Posterior vena cava (tissue), 2 donors: ENCODE measurements at regions not wholly inside any gene's neighbourhood (a gene's known extent, or its start where the extent isn't known, plus 50 kb on each side); places are given as distances from the start of the nearest gene placed in this dataset.

ENCODE experiments used
- DNase-seq: peaks from one replicate; pipeline ENCODE4 v3.0.0-alpha.2; 2020; ENCODE audit warnings: low spot score
- intact Hi-C, 2 donors: fragments of 100-400 bp; cut with DNase I; formaldehyde crosslinking; loops; one replicate each; pipeline versions ENCODE4 v1.14.1 to v1.14.2; 2022 to 2023
- donor health status: DM: yes; HTN: yes; CAD: no.
- donor health status: DM: yes; HTN: yes; CAD: no.

DNA sequence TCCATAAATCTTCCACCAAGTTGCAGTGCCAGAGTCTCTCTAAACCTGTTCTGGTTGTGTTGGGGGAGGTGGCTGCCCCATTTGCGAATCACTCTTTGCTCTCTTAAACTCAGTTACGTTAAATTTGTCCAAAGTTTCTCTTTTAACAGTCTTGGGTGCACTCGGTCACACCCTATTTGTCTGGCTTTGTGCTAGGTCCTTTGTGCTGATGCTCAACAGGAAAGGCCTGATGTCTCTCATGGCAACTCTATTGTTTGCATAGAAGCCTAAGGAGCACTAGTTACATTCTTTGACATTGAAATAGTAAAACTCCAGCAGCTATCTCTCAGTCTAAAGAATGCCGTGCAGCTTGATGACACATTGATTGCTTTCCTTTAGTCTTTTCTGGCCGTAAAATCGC, 105.1 kb downstream of the TRMT11 start:
- no peak for DNase-seq
- intact Hi-C loops: no loop called here

DNA sequence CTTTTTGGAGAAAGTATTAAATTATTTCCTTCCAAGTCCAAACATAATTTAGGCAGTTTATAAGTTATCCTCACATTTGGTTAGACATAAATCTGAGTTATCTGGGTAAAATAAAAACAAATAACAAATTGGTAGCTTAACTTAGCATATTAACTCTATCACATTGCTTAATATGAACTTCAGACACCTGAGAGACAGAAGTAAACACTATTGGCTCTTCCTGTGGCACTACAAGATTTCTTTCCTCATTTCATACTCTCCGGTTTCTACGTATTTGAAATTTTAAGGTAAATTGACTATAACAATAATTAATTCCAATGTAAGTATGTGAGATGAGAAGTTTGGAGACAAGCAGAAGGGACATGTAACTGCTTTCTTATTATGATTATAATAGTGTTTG, 106.8 kb downstream of the TRMT11 start:
- intact Hi-C loops: no loop called here
- no peak for DNase-seq

DNA sequence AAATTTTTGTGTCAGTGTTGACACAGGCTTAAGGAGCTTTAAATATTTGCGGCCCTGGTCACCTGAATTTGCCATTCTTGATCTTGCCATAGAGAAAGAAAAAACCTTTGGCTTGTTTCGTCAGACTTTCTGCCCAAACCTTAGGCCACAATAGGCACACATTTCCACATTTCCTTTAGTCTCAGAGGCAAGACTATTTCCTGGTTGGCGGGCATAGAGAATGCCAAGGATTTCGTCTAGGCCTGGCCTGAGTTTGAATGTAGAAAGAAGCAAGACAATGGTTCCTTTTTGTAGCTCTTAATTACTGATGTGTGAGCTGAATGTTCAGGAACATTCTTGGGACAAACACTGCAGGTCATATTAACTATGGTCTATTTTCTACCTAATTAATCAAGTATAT, 108.1 kb downstream of the TRMT11 start:
- no peak for DNase-seq
- intact Hi-C loops: no loop called here

DNA sequence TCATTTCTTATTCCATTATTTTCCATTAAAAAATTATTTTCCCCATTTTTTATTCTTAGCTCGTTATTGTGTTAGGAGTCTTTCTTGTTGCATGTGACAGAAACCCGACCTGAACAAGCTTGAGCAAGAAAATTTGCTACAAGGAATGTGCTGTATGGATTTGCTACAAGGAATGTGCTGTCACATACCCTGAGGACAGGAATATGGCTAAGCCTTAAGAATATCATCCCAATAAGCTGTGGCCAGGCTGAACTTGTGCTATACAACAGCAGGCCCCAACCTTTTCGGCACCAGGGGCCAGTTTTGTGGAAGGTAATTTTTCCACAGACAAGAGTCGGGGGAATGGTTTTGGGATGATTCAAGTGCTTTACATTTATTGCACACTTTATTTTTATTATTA, 114.0 kb downstream of the TRMT11 start:
- no peak for DNase-seq
- intact Hi-C loops: no loop called here

DNA sequence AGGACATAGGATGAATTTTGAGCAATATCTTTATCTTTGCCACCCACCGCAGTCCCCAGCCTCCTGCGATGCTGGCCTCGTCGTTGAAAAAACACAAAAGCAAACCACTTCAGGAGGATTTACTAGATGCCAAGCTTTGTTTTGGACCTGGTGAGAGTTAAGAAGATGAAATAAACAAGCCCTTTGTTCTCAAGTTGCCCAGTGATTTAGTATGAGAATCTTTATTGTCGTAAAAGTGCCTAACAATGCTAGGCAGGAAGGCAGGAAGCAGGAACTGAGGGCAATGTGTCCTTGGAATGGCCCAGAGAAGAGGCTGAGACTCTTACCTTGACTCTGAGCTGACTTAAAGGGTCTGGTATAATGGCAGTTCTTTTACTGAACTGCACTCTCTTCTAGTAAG, 116.0 kb downstream of the TRMT11 start:
- intact Hi-C loops: no loop called here
- no peak for DNase-seq

DNA sequence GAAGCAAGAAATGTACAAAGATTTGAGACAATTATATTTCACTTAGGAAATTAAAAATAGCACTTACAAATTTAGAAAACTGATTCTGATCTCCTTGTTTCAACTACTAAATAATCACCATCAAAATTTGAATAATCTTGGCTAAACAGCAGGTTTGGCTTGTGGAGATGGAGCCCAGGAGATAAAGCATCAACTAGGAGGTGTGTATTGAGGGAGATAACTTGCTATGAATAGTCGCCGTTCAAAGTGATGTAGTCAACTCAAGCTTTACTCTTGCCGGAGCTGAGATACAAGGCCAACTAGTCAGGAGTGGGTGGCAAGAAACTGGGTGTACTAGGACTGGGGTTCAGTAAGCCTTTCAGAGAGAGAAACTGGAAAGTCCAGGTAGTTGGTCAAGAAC, 117.7 kb downstream of the TRMT11 start:
- DNase-seq: no peak
- intact Hi-C loops: no loop called here

DNA sequence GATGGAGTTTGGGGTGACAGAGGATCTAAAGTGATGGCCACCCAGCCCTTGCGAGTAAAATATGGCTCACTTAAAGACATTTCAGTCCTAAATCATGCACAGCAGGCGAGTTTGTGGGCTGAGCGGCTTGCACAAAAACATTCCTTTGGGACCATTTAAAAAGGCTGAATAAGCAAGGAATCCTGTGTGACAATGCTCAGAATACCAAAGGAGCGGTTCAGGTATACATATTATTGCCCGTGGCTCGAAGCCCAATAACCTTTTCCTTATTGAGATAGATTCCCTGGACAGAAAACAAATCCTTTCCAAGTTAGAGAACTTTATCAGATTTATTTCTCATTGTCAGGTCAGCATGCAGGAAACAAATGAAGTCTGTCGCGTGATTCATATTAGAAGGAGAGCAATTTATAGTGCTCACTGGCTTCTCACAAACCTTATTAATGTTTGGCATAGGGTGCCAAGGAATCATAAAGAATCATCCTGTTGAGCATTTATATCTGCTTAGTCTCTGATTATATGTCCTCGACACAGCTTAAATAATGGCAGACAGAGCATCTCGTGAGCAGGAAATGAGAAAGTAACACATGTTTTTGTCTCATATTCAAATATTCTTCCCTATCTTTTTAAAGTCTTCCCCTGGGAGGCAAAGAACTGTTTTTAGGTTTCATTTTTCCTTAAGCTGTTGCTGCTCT, 121.3 kb downstream of the TRMT11 start:
- no peak for DNase-seq
- intact Hi-C loops: no loop called here

DNA sequence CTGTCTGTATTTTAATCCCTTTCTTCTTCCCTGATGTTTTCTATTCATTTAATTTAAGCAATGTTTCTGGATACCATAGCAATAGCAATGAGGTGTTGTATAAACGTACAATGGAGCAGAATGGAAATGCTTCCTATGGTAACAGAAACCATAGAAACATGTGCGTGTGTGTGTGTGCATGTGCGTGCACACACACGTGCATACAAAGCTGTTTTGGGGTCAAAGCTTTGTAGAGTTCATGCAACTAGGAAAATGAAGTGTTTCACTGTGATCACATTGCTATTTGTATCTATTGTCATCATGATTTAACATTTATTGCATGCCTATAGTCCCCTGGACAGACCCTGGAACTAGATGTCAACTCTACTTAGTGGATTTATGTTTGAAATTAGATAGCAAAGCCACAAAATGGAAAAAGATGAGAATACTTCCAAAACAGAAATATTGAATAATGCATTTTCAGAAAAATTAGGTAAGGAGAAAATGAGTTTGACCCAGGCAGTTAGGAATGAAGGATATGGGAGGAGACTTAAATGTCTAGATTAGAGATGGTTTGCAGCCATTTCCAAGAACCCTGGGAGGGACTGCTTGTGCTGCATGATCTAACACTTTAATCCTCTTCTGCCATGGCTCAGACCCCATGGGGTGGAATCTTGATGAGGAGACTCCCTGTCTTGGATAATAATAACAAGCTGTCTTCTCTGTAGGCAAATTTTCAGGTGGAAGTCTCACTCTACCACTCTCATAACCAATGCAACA, 124.4 kb downstream of the TRMT11 start:
- intact Hi-C loops: loop anchor here in 1 of 2 donors (10.0 kb wide), 2 partner anchors 46 to 76 kb away; no protein-coding TSS in a partner anchor

DNA sequence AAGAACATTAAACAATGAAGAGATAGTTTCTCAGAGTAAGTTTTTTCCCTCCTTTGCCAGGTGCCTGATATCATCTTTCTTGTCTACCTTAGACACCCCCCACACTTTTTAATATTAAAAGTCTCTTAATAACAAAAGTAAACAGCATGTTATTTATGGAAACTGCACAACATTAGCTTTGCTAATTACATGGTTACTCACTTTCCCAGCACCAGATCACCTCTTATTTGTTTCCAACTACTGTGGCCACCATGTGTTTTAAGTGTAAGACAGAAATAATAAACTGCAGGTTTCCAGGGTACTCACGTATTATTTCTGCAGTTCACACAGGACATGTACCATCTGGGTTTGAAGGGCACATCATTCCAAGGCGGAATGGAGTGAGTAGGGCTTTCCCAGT, 125.0 kb downstream of the TRMT11 start:
- intact Hi-C loops: loop anchor here in 1 of 2 donors (10.0 kb wide), 2 partner anchors 47 to 77 kb away; no protein-coding TSS in a partner anchor
- DNase-seq: no peak

More for the DNA sequence above, 124.4 kb downstream of the TRMT11 start:
- no peak for DNase-seq

DNA sequence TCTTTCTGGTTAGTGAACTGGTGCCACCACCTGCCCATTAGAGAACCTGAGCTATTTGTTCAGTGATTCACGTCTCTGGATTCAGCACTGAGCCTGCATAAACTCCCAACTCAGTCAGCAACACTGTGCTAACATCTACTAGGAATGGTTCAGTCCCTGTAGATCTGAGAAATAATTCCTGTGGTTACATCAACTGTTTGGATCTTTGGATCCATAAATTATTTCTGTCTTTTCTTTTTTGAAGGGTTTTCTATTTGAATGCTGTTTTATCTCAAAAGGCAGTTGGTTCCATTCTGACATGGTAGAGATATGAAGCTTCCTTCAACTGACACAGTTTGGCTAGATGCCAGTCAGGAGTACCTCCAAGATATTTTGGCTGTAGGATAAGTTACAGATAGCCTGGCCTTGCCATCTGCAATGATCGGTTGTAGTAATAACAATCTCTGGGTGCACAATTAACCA, 125.9 kb downstream of the TRMT11 start:
- intact Hi-C loops: loop anchor here in 1 of 2 donors (10.0 kb wide), 2 partner anchors 47 to 77 kb away; no protein-coding TSS in a partner anchor
- DNase-seq: no peak

DNA sequence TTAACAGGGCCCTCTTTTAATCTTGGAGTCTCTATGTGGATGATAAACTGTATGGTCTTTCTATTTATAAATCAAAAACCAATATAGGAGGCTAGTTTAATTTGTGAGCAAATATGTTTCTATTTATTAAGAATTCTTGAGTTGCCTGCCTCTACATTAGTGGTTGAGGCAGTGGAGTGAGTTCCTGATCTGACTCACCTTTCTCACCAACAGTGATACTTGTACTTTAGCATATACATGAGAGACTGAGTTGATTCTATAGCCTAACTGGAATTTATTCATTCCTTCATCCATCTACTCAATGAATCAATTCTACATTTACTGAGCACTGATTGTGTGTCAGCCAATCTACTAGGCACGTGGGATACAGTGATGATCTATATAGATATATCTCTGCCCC, 126.9 kb downstream of the TRMT11 start:
- intact Hi-C loops: loop anchor here in 1 of 2 donors (10.0 kb wide), 2 partner anchors 48 to 78 kb away; no protein-coding TSS in a partner anchor

DNA sequence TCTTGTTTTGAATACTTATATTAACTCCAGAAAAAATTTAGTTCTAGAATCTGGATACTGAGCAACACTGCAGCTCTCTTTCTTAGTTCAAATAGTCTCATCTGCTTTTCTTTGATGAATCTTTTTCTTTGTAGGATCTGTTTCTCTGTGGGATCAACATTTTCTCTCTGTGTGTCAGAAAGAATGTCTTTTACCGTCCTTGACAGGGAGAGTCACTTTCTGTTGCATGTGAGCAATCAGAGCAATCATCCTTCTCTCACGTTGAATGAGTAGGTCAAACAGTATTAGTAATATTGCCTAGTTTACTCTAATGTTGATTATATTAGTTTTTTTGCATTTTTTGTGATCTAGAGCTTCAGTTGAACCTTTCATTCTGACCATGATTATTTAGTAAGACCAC, 130.9 kb downstream of the TRMT11 start:
- intact Hi-C loops: loop anchor here in 1 of 2 donors (10.0 kb wide), 2 partner anchors 52 to 82 kb away; no protein-coding TSS in a partner anchor
- DNase-seq: no peak

More for the DNA sequence above, 126.9 kb downstream of the TRMT11 start:
- no peak for DNase-seq

DNA sequence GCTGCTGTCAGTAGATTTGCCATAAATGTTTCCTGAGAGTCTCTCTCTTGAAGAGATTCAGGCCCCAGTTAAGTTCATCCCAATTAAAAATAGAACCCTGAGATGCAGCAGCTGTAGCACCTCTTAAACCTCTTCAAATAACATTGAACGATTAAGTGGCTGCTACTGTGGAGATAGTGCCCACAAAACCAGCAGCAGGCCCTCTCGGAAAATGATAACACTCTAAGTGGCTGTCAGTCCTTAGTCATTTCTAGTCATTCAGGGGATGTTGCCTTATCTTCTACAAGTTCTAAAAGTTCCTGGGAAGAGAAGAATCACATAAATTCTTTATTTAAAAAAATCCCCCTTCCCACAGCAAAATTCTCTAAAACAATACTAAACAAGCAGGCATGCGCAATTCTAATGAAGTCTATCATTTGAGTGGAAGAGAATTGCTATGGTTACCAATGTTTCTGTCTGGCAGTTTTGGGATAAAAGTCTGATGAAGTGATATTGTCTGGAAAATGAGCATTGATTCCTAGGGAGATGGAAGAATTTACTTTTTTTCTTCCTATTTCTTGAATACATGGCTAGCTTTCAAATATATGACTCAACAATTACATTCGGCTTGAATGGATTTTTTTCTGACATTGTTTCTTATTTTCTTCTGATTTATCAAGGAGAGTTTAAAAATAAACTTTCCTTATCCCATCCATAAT, 131.9 kb downstream of the TRMT11 start:
- intact Hi-C loops: loop anchor here in 1 of 2 donors (10.0 kb wide), 2 partner anchors 53 to 83 kb away; no protein-coding TSS in a partner anchor
- no peak for DNase-seq

DNA sequence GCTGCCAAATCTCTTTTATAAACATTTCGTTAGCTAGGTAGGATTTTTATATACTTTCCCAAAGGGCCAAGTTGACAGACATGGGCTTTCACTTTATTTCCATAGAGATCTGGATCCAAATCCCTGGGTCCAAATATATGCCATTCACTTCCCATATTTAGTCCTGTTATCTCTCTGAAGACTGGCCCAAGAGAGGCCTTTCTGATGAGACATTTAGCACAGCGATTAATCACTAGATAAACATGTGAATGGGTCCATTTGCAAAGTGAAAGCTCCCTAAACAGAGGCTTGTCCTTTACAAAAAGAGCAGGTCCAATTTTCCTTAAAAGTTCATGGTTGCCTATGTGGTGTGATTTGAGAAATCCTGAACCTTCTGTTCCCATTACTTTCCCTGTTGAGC, 132.6 kb downstream of the TRMT11 start:
- intact Hi-C loops: loop anchor here in 1 of 2 donors (10.0 kb wide), 2 partner anchors 54 to 84 kb away; no protein-coding TSS in a partner anchor
- DNase-seq: no peak

DNA sequence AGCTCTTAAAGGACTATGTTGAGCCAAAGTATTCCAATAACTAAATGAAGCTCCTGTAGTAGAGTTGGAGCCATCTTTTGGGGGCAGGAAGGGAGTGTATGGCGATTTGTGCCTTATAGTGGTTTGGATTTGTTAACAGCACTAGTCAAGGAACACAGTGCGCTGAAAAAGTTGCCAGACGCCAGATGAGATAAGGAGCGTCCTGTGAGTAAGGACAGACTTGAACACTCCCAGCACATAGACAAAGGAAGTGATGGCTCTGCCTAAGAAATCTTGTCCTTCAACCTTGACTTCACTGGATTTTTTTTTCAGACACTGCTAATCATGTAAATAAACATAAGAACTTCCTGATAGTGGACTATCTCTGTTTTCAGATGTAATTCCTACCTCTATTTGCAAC, 136.9 kb downstream of the TRMT11 start:
- intact Hi-C loops: no loop called here
- no peak for DNase-seq

DNA sequence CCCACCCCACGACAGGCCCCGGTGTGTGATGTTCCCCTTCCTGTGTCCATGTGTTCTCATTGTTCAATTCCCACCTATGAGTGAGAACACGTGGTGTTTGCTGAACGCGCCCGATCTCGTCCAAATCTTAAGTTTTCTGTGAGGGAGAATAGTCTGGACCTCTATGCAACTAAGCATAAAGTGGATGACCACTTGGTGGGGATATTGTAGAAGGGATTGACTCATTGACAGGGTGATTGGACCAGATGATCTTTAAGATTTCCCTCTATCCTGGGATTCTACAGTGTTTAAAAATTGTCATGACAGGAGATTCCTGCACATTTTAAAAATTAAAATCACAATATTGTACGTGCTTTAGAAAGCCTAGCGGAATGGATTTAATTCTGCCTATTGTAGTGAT, 141.3 kb downstream of the TRMT11 start:
- intact Hi-C loops: no loop called here
- DNase-seq: no peak

DNA sequence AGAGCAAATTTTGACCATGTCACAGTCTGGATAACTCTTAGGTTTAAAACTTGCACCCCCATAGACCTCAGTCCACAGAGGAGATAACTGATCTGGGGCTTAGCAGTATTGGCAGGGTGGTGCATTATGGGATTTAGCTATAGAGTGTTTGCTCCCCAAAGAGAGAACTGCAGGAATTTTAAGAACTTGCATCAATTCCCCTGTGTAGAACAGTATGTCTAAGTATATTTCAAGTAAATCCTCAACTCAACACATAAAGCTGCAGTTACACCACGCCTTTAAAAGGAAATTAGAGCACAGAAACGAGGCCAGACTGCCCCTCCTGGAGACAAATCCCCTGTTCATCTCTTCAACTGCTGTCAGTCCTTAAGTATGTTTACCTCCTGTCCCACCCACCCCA, 144.9 kb downstream of the TRMT11 start:
- no peak for DNase-seq
- intact Hi-C loops: no loop called here

DNA sequence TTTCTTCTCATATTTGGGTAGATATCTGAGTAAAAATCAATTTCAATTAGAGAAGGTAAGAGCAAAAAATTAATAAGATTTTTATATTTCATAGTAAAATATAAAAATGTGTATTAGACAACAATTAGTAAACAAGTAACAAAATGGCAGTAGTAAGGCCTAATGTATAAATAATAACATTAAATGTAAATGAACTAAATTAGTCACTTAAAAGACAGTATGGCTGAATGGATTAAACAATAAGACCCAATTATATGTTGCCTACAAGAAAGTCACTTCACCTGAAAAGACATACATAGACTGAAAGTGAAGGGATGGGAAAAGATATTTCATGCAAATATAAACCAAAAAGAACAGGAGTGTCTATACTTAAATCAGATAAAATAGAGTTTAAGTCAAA, 147.6 kb downstream of the TRMT11 start:
- intact Hi-C loops: no loop called here
- no peak for DNase-seq

DNA sequence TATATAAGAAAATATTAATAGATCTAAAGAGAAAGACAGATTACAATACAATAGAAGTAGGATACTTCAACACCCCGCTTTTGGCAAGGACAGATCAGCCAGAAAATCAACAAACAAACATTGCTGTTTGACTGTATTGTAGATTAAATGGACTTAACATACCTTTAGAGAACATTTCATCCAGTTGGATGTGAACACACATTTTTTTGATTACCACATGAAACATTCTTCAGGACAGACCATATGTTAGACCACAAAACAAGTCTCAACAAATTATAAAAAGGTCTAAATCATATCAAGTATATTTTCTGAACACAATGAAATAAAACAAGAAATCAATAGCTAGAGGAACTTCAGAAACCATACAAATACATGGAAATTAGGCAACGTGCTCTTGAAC, 148.2 kb downstream of the TRMT11 start:
- intact Hi-C loops: no loop called here
- no peak for DNase-seq

DNA sequence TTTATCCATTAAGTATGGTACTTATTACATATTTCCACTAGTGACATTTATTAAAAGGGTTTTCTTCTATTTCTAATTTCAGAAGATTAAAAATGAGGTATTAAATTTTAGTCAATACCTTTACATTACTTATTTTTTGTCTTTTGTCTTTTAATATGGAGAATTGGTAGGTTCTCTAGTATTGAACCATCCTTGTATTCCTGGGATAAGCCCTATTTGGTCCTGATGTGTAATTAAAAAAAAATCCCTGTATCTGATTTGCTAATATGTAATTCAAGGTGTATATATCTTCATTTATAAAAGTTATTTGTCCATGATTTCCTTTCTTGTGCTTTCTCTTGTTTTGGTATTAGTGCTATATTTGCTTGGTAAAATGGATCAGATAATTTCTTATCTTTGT, 153.7 kb downstream of the TRMT11 start:
- intact Hi-C loops: no loop called here

More for the DNA sequence above, 153.7 kb downstream of the TRMT11 start:
- DNase-seq: no peak
